Stimulated activated CD4-positive, alpha-beta T cell treated with anti-CD3 and anti-CD28 coated beads, TNF-alpha, amount 100 ng/mL, for 48 hours (primary cell): ENCODE measurements at regions not wholly inside any gene's neighbourhood (a gene's known extent, or its start where the extent isn't known, plus 50 kb on each side); places are given as distances from the start of the nearest gene placed in this dataset.

Experiments
- DNase-seq, 3 donors: peaks; one replicate each; pipeline ENCODE4 v3.0.0-alpha.2; 2020; ENCODE audit warnings: low read depth in 3 of 3

GRCh38 chr2:64829525-64829924, 159.7 kb upstream of the SLC1A4 start:
- DNase-seq = no peak

- DNase-seq = peak; percentile 78 to 85 (median 80)
Observed at GRCh38 chr2:64831134-64831976, 157.8 kb upstream of the SLC1A4 start.

- no peak for DNase-seq
Observed at GRCh38 chr2:64831977-64832328, 157.2 kb upstream of the SLC1A4 start.

GRCh38 chr2:64832936-64833335, 156.3 kb upstream of the SLC1A4 start:
- no peak for DNase-seq

GRCh38 chr2:64836566-64836965, 152.6 kb upstream of the SLC1A4 start:
- DNase-seq = no peak

GRCh38 chr2:64837116-64837731, 152.0 kb upstream of the SLC1A4 start:
- DNase-seq = no peak

GRCh38 chr2:64837925-64838641, 151.1 kb upstream of the SLC1A4 start:
- no peak for DNase-seq

GRCh38 chr2:64838817-64839216, 150.4 kb upstream of the SLC1A4 start:
- DNase-seq = no peak

GRCh38 chr2:64839844-64840243, 149.4 kb upstream of the SLC1A4 start:
- no peak for DNase-seq

- no peak for DNase-seq
Observed at GRCh38 chr2:64840426-64840881, 148.7 kb upstream of the SLC1A4 start.

- DNase-seq = no peak
Observed at GRCh38 chr2:64841461-64841860, 147.7 kb upstream of the SLC1A4 start.

- DNase-seq = no peak
Observed at GRCh38 chr2:64842030-64842429, 147.2 kb upstream of the SLC1A4 start.

GRCh38 chr2:64844087-64844486, 145.1 kb upstream of the SLC1A4 start:
- DNase-seq = no peak

- no peak for DNase-seq
Observed at GRCh38 chr2:64845273-64845905, 143.8 kb upstream of the SLC1A4 start.

- DNase-seq = no peak
Observed at GRCh38 chr2:64846177-64846576, 143.0 kb upstream of the SLC1A4 start.

GRCh38 chr2:64847930-64848329, 141.3 kb upstream of the SLC1A4 start:
- DNase-seq = no peak

GRCh38 chr2:64848363-64848762, 140.8 kb upstream of the SLC1A4 start:
- no peak for DNase-seq

- no peak for DNase-seq
Observed at GRCh38 chr2:64848945-64849344, 140.3 kb upstream of the SLC1A4 start.

GRCh38 chr2:64850642-64851041, 138.6 kb upstream of the SLC1A4 start:
- DNase-seq = no peak

- no peak for DNase-seq
Observed at GRCh38 chr2:64852771-64853241, 136.4 kb upstream of the SLC1A4 start.

- no peak for DNase-seq
Observed at GRCh38 chr2:64853306-64853705, 135.9 kb upstream of the SLC1A4 start.

- DNase-seq = no peak
Observed at GRCh38 chr2:64853894-64854293, 135.3 kb upstream of the SLC1A4 start.
